ENCODE measurements at regions not wholly inside any gene's neighbourhood (a gene's known extent, or its start where the extent isn't known, plus 50 kb on each side); places are given as distances from the start of the nearest gene placed in this dataset.

DNA sequence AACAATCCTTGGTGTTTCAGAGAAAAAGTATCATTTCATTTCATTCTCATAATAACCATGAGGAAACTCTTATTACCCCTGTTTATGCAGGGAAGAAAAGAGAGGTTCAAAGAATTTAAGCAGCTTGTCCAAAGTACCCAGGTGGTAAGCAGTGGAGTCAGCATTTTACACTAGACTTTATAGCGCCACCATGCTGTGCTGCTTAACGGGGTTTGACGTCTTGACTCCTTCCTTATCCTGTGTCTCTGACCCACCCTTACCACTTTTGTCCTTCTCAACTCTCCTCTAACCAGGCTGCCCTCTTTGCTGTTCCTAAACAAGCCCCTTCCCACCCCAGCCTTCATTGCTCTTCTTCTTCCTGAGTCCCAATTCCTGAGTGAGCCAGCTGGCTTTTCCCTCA, 117.0 kb upstream of the AHR start:
- DNase-seq = no peak
- no peaks in the 10 kb centered on the region for H3K9me3 ChIP-seq
- TF ChIP-seq, protein P1, sequence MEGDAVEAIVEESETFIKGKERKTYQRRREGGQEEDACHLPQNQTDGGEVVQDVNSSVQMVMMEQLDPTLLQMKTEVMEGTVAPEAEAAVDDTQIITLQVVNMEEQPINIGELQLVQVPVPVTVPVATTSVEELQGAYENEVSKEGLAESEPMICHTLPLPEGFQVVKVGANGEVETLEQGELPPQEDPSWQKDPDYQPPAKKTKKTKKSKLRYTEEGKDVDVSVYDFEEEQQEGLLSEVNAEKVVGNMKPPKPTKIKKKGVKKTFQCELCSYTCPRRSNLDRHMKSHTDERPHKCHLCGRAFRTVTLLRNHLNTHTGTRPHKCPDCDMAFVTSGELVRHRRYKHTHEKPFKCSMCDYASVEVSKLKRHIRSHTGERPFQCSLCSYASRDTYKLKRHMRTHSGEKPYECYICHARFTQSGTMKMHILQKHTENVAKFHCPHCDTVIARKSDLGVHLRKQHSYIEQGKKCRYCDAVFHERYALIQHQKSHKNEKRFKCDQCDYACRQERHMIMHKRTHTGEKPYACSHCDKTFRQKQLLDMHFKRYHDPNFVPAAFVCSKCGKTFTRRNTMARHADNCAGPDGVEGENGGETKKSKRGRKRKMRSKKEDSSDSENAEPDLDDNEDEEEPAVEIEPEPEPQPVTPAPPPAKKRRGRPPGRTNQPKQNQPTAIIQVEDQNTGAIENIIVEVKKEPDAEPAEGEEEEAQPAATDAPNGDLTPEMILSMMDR (IDR thresholded peaks at IDR 0.05; ENCODE audit: low read depth, low read length) = no peak
- no peaks in the 10 kb centered on the region for H3K27me3 ChIP-seq
- no peak overlapping the region for H3K4me3 ChIP-seq (ENCODE audit: low read depth, low read length)
- H3K4me1 ChIP-seq = no peaks in the 10 kb centered on the region
- no peaks in the 10 kb centered on the region for H3K36me3 ChIP-seq

DNA sequence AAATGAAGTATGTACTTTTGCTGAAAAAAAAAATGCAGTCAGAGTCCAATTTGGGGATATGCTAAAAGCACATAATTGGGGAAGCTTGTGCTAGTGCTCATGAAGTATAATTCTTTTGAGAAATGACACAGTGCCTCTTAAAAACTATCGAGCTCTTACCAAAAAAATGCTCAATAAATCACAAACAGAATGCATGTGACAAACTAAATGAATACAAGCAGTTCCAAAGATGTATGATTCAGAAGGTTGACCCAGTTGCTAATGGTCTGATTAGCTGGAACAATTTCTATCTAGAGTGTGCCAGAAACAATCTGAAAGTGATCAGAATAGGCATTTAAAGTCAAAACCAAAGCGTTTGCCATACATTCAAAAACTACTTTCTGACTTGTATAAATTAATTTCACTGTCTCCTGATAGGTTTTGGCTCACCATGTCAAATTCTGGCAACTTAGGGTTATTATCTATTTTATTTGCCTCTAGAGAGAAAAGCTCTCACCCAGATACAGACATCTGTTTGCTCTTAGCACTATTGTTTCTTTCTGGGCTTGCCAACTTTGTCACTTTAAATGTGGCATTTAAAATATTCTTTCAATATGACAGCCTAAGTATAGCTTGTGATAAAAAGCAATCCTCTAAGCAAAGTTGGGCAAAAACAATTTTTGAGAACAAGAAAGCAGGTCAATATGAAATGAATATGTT, 114.7 kb upstream of the AHR start:
- H3K4me1 ChIP-seq = no peaks in the 10 kb centered on the region
- H3K27me3 ChIP-seq = no peaks in the 10 kb centered on the region
- TF ChIP-seq, protein P1 (IDR thresholded peaks at IDR 0.05; ENCODE audit: low read depth, low read length) = no peak
- no peaks in the 10 kb centered on the region for H3K36me3 ChIP-seq
- no peaks in the 10 kb centered on the region for H3K9me3 ChIP-seq
- DNase-seq = no peak
- H3K4me3 ChIP-seq (ENCODE audit: low read depth, low read length) = no peak overlapping the region

DNA sequence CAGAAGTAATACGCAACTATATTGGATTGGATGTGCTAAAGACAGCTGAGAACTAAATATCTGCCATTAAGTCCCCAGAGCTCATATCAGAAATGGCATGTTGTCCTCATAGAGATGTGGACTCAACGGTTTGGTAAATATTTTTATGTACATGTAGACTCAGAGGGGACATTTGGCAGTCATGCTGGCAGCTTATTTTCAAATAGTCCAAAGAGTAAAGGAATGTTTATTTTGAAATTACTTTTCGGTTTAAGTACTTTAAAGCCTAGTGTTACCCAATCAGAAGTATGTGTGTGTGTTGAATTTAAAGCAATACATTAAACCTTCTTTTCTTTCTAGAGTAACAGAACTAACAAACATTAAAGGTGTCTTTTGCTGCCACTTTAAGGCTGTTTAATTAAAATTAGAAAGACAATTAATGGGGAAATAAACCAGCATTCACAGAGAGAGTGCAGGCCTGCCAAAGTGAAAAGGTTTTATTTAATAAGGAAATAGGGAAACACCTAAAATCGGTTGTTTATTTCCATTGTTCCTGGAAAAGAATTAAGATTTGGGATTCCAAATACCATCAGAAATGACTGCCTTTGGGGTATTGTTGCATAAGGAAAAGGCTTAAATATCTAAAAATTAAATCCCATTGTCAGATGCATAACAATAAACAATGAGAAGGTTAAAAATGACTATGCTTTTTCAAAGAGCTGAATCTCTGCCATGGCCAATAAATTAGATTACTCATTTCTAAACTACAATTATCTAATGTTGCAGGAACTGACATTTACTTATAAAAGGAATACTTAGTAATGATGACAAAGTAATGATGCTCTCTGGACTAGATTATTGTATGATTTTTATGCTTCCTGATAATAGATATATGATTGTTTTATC, 113.4 kb upstream of the AHR start:
- no peaks in the 10 kb centered on the region for H3K4me1 ChIP-seq
- TF ChIP-seq, protein P1 (IDR thresholded peaks at IDR 0.05; ENCODE audit: low read depth, low read length) = no peak
- DNase-seq = no peak
- no peaks in the 10 kb centered on the region for H3K9me3 ChIP-seq
- H3K36me3 ChIP-seq = no peaks in the 10 kb centered on the region
- H3K27me3 ChIP-seq = no peaks in the 10 kb centered on the region
- no peak overlapping the region for H3K4me3 ChIP-seq (ENCODE audit: low read depth, low read length)

DNA sequence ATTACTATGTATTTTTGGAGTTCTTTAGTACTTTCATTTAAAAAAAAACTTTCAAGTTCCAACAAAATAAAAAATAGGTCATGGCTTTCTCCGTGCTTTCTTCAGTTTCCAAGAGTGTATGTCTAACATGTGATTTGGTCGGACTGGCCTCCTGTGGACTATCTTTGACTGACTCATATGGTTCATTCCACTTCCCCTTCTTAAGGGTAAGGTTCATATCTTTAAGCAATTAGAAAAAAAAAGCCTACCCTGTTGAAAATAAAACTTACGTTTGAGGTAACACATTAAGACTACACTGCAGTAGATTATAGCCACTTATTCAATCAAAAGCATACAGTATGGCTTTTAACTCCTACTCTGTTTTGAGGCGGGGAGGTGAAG, 112.8 kb upstream of the AHR start:
- DNase-seq = no peak
- TF ChIP-seq, protein P1 (IDR thresholded peaks at IDR 0.05; ENCODE audit: low read depth, low read length) = no peak
- Histone ChIP-seq H3K4me3 (ENCODE audit: low read depth, low read length) (no peak overlapping the region), H3K27me3 (no peaks in the 10 kb centered on the region), H3K36me3 (no peaks in the 10 kb centered on the region), H3K4me1 (no peaks in the 10 kb centered on the region), H3K9me3 (no peaks in the 10 kb centered on the region)

DNA sequence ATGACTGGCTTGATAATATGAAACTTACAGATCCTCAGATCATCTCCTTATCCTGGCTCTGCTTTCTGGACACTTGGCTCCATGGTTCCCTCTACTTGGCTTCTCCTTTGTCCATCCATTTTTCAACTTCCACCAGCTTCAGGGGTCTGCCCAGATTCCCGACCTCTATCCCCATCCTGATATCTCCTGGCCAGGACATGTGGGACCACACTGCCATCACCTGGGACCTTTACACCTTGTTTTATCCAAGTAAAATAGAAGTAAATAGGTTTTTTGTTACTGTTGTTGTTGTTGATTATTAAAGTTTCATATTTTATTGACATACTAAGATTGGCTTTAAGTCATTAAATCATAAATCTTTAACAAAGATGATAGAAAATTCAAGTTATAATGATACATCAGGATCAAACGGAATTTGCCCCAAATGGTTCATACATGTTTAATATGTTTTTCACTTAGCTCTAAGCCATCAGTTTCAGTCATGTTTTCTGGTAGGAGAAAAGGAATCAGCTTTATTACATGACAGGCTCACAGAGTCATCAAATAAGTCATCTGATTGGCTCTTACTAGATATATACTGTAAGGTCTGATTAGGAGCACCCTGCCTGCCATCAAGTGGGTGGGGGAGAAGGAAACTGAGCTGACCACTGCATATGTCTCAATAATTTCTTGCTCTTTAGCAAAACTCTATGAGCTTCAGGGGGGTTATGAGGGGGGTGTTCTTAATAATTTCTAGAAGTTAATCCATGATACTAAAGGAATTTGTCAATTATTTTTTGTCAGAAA, 111.5 kb upstream of the AHR start:
- H3K27me3 ChIP-seq = no peaks in the 10 kb centered on the region
- TF ChIP-seq, protein P1 (IDR thresholded peaks at IDR 0.05; ENCODE audit: low read depth, low read length) = no peak
- H3K9me3 ChIP-seq = no peaks in the 10 kb centered on the region
- H3K4me3 ChIP-seq (ENCODE audit: low read depth, low read length) = no peak overlapping the region
- no peak for DNase-seq
- H3K36me3 ChIP-seq = no peaks in the 10 kb centered on the region
- no peaks in the 10 kb centered on the region for H3K4me1 ChIP-seq

All from BE2C (cell line).